WTC11 (cell line): ENCODE measurements at regions not wholly inside any gene's neighbourhood (a gene's known extent, or its start where the extent isn't known, plus 50 kb on each side); places are given as distances from the start of the nearest gene placed in this dataset.

Experiments used
- ATAC-seq: fragments of 200-7000 bp; cut with Tn5 transposase; 2 replicates; pipeline ENCODE4 v1.10.0; 2021; ENCODE audit warnings: mild to moderate bottlenecking, moderate library complexity
- CTCF ChIA-PET: fragments of 300-600 bp; sonication (Branson Sonifier 250); formaldehyde crosslinking; loops from one replicate; lab custom pipeline; 2021; ENCODE audit warnings: antibody characterized with exemption; lab: Charles Lee
- POLR2A ChIA-PET: fragments of 350-600 bp; sonication (Branson Sonifier 250); formaldehyde crosslinking; loops from one replicate; lab custom pipeline; 2021; ENCODE audit warnings: antibody characterized with exemption; lab: Charles Lee
- DNase-seq: peaks from one replicate; pipeline ENCODE4 v3.0.0; 2021; ENCODE audit warnings: low spot score
- H3K27ac Mint-ChIP-seq: 2 replicates; pipeline ENCODE4 v1.8.0; 2021; ENCODE audit warnings: mixed read lengths
- H3K27me3 Mint-ChIP-seq: 2 replicates; pipeline ENCODE4 v1.8.0; 2021; ENCODE audit warnings: low read depth, mild to moderate bottlenecking, moderate library complexity, mixed read lengths
- H3K36me3 Mint-ChIP-seq: 2 replicates; pipeline ENCODE4 v1.8.0; 2021; ENCODE audit warnings: mixed read lengths
- H3K4me1 Mint-ChIP-seq: 2 replicates; pipeline ENCODE4 v1.8.0; 2022; ENCODE audit warnings: mixed read lengths
- H3K4me3 Mint-ChIP-seq: 2 replicates; pipeline ENCODE4 v1.8.0; 2021; ENCODE audit warnings: mild to moderate bottlenecking, moderate library complexity, mixed read lengths
- H3K9me3 Mint-ChIP-seq: 2 replicates; pipeline ENCODE4 v1.8.0; 2021; ENCODE audit warnings: mixed read lengths
- CREM ChIP-seq: sonication (generic); formaldehyde crosslinking; IDR thresholded peaks from 2 replicates; pipeline ENCODE4 v1.8.1; 2022; ENCODE audit warnings: mild to moderate bottlenecking, missing genetic modification reagents, moderate library complexity
- ELF4 ChIP-seq: sonication (generic); formaldehyde crosslinking; IDR thresholded peaks from 2 replicates; pipeline ENCODE4 v1.8.1; 2022; ENCODE audit warnings: low read depth, mild to moderate bottlenecking, moderate library complexity, missing genetic modification reagents
- GTF2I ChIP-seq: fragments of 250-450 bp; sonication (Bioruptor Pico); conservative IDR thresholded peaks from 2 replicates; pipeline ENCODE4 v1.4.0; 2021; ENCODE audit warnings: mild to moderate bottlenecking
- HMGA2 ChIP-seq: fragments of 250-450 bp; sonication (Bioruptor Pico); IDR thresholded peaks from 2 replicates; pipeline ENCODE4 v1.4.0; 2021; ENCODE audit warnings: mild to moderate bottlenecking, moderate library complexity
- IRF2 ChIP-seq: sonication (generic); formaldehyde crosslinking; IDR thresholded peaks from 2 replicates; pipeline ENCODE4 v1.8.0; 2022; ENCODE audit warnings: low read depth, missing genetic modification reagents, borderline replicate concordance
- KAT7 ChIP-seq: sonication (generic); formaldehyde crosslinking; IDR thresholded peaks from 2 replicates; pipeline ENCODE4 v1.8.1; 2023; ENCODE audit warnings: missing genetic modification reagents, mild to moderate bottlenecking, borderline replicate concordance
- NFYB ChIP-seq: sonication (generic); formaldehyde crosslinking; conservative IDR thresholded peaks from 2 replicates; pipeline ENCODE4 v1.8.0; 2022; ENCODE audit warnings: low read depth, missing genetic modification reagents
- NR2C2 ChIP-seq: sonication (generic); formaldehyde crosslinking; IDR thresholded peaks from 2 replicates; pipeline ENCODE4 v1.8.0; 2022; ENCODE audit warnings: mild to moderate bottlenecking, missing genetic modification reagents
- TP53 ChIP-seq: sonication (generic); formaldehyde crosslinking; IDR thresholded peaks from 2 replicates; pipeline ENCODE4 v1.8.1; 2023; ENCODE audit warnings: mild to moderate bottlenecking, missing genetic modification reagents
- ZNF671 ChIP-seq: fragments of 250-450 bp; sonication (Bioruptor Pico); IDR thresholded peaks from 2 replicates; pipeline ENCODE4 v1.8.0; 2021; ENCODE audit warnings: mild to moderate bottlenecking
- TF ChIP-seq, protein P1 (sequence below): sonication (generic); formaldehyde crosslinking; IDR thresholded peaks from 2 replicates; pipeline ENCODE4 v1.8.0; 2022; ENCODE audit warnings: mild to moderate bottlenecking, missing genetic modification reagents
- TF ChIP-seq, protein P2 (sequence below): sonication (generic); formaldehyde crosslinking; IDR thresholded peaks from 2 replicates; pipeline ENCODE4 v1.8.1; 2022; ENCODE audit warnings: mild to moderate bottlenecking, moderate library complexity, missing genetic modification reagents
- TF ChIP-seq, protein P3 (sequence below): fragments of 250-450 bp; sonication (Bioruptor Pico); IDR thresholded peaks from 2 replicates; pipeline ENCODE4 v1.9.0; 2021; ENCODE audit warnings: mild to moderate bottlenecking
- TF ChIP-seq, protein P4 (sequence below): fragments of 250-450 bp; sonication (Bioruptor Pico); IDR thresholded peaks from 2 replicates; pipeline ENCODE4 v1.9.0; 2021; ENCODE audit warnings: moderate library complexity, mild to moderate bottlenecking, inconsistent platforms, borderline replicate concordance
- TF ChIP-seq, protein P5 (sequence below): sonication (generic); formaldehyde crosslinking; conservative IDR thresholded peaks from 2 replicates; pipeline ENCODE4 v1.8.1; 2022; ENCODE audit warnings: mild to moderate bottlenecking, missing genetic modification reagents
- TF ChIP-seq, protein P6 (sequence below): sonication (generic); formaldehyde crosslinking; IDR thresholded peaks from 2 replicates; pipeline ENCODE4 v1.8.0; 2022; ENCODE audit warnings: missing genetic modification reagents
- TF ChIP-seq, protein P7 (sequence below): sonication (generic); formaldehyde crosslinking; IDR thresholded peaks from 2 replicates; pipeline ENCODE4 v1.8.0; 2022; ENCODE audit warnings: mild to moderate bottlenecking, missing genetic modification reagents

DNA sequence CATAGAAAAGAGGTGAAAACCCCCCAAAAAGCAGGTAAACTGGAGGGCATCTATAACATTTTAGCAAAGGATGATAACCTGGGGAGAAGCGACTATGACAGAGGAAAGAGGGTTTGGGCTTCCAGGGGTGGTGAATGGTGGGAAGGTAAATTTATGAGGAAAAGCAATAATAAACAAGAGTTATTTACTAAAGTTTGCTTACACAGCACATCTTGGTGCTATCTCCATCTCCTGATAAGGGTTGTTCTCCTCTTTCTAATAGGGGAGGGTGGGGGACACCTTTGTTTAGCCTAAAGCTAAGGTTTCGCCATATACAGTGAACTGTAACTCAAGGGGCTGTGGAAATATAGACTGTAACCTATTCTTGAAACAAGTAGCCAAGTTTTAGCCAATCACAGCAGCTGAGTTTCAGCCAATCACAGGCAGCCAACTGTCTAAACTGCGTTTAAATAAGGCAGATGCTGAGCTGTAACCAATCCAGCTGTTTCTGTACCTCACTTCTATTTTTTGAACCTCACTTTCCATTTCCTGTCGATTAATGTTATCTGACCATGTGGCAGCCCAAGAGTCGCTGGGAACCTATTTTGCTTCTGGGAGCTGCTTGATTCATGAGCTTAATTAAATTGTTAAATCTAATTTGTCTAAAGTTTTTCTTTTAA is 191.8 kb downstream of the MAP2K6 start:
- Mint-ChIP-seq H3K36me3 (no peaks in the 10 kb centered on the region), H3K4me1 (peaks cover 11% of the 10 kb centered on the region), H3K27me3 (no peaks in the 10 kb centered on the region), H3K9me3 (peaks cover 2% of the 10 kb centered on the region), H3K27ac (no peak overlapping the region), H3K4me3 (no peak overlapping the region)
- ChIA-PET CTCF (interaction anchor here (0.6 to 3.5 kb wide), 57 partner anchors 11 to 843 kb away, joined by 3 to 35 read pairs (median 4); partner anchors contain the start of gene ABCA5), POLR2A (no interaction called here)
- TF ChIP-seq TP53 (no peak), GTF2I (CRISPR knock-in tag) (no peak), ELF4 (CRISPR knock-in tag) (no peak), KAT7 (no peak), NFYB (CRISPR knock-in tag) (no peak), CREM (CRISPR knock-in tag) (no peak), HMGA2 (CRISPR knock-in tag) (no peak), NR2C2 (CRISPR knock-in tag) (no peak), ZNF671 (no peak), IRF2 (CRISPR knock-in tag) (no peak)
- TF ChIP-seq, protein P1, sequence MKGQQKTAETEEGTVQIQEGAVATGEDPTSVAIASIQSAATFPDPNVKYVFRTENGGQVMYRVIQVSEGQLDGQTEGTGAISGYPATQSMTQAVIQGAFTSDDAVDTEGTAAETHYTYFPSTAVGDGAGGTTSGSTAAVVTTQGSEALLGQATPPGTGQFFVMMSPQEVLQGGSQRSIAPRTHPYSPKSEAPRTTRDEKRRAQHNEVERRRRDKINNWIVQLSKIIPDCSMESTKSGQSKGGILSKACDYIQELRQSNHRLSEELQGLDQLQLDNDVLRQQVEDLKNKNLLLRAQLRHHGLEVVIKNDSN = no peak
- TF ChIP-seq, protein P2, sequence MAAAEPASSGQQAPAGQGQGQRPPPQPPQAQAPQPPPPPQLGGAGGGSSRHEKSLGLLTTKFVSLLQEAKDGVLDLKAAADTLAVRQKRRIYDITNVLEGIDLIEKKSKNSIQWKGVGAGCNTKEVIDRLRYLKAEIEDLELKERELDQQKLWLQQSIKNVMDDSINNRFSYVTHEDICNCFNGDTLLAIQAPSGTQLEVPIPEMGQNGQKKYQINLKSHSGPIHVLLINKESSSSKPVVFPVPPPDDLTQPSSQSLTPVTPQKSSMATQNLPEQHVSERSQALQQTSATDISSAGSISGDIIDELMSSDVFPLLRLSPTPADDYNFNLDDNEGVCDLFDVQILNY (CRISPR knock-in tag) = no peak
- TF ChIP-seq, protein P3, sequence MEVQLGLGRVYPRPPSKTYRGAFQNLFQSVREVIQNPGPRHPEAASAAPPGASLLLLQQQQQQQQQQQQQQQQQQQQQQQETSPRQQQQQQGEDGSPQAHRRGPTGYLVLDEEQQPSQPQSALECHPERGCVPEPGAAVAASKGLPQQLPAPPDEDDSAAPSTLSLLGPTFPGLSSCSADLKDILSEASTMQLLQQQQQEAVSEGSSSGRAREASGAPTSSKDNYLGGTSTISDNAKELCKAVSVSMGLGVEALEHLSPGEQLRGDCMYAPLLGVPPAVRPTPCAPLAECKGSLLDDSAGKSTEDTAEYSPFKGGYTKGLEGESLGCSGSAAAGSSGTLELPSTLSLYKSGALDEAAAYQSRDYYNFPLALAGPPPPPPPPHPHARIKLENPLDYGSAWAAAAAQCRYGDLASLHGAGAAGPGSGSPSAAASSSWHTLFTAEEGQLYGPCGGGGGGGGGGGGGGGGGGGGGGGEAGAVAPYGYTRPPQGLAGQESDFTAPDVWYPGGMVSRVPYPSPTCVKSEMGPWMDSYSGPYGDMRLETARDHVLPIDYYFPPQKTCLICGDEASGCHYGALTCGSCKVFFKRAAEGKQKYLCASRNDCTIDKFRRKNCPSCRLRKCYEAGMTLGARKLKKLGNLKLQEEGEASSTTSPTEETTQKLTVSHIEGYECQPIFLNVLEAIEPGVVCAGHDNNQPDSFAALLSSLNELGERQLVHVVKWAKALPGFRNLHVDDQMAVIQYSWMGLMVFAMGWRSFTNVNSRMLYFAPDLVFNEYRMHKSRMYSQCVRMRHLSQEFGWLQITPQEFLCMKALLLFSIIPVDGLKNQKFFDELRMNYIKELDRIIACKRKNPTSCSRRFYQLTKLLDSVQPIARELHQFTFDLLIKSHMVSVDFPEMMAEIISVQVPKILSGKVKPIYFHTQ (CRISPR knock-in tag) = no peak
- TF ChIP-seq, protein P4, sequence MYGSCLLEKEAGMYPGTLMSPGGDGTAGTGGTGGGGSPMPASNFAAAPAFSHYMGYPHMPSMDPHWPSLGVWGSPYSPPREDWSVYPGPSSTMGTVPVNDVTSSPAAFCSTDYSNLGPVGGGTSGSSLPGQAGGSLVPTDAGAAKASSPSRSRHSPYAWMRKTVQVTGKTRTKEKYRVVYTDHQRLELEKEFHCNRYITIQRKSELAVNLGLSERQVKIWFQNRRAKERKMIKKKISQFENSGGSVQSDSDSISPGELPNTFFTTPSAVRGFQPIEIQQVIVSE (CRISPR knock-in tag) = no peak
- TF ChIP-seq, protein P5, sequence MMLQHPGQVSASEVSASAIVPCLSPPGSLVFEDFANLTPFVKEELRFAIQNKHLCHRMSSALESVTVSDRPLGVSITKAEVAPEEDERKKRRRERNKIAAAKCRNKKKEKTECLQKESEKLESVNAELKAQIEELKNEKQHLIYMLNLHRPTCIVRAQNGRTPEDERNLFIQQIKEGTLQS = no peak
- TF ChIP-seq, protein P6, sequence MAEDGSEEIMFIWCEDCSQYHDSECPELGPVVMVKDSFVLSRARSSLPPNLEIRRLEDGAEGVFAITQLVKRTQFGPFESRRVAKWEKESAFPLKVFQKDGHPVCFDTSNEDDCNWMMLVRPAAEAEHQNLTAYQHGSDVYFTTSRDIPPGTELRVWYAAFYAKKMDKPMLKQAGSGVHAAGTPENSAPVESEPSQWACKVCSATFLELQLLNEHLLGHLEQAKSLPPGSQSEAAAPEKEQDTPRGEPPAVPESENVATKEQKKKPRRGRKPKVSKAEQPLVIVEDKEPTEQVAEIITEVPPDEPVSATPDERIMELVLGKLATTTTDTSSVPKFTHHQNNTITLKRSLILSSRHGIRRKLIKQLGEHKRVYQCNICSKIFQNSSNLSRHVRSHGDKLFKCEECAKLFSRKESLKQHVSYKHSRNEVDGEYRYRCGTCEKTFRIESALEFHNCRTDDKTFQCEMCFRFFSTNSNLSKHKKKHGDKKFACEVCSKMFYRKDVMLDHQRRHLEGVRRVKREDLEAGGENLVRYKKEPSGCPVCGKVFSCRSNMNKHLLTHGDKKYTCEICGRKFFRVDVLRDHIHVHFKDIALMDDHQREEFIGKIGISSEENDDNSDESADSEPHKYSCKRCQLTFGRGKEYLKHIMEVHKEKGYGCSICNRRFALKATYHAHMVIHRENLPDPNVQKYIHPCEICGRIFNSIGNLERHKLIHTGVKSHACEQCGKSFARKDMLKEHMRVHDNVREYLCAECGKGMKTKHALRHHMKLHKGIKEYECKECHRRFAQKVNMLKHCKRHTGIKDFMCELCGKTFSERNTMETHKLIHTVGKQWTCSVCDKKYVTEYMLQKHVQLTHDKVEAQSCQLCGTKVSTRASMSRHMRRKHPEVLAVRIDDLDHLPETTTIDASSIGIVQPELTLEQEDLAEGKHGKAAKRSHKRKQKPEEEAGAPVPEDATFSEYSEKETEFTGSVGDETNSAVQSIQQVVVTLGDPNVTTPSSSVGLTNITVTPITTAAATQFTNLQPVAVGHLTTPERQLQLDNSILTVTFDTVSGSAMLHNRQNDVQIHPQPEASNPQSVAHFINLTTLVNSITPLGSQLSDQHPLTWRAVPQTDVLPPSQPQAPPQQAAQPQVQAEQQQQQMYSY (CRISPR knock-in tag) = no peak
- TF ChIP-seq, protein P7, sequence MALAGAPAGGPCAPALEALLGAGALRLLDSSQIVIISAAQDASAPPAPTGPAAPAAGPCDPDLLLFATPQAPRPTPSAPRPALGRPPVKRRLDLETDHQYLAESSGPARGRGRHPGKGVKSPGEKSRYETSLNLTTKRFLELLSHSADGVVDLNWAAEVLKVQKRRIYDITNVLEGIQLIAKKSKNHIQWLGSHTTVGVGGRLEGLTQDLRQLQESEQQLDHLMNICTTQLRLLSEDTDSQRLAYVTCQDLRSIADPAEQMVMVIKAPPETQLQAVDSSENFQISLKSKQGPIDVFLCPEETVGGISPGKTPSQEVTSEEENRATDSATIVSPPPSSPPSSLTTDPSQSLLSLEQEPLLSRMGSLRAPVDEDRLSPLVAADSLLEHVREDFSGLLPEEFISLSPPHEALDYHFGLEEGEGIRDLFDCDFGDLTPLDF (CRISPR knock-in tag) = no peak
- ATAC-seq = no peak
- no peak for DNase-seq
